Astrocyte of the hippocampus (primary cell): ENCODE measurements at regions not wholly inside any gene's neighbourhood (a gene's known extent, or its start where the extent isn't known, plus 50 kb on each side); places are given as distances from the start of the nearest gene placed in this dataset.
"Not testable (repeated sequence)": the region's sequence is repeated elsewhere in the genome, so short reads cannot be mapped to it uniquely, and the experiment has no call there.

Experiments used
- DNase-seq: peaks from one replicate; pipeline ENCODE4 v3.0.0; 2011; ENCODE audit warnings: low read depth, low spot score

DNA sequence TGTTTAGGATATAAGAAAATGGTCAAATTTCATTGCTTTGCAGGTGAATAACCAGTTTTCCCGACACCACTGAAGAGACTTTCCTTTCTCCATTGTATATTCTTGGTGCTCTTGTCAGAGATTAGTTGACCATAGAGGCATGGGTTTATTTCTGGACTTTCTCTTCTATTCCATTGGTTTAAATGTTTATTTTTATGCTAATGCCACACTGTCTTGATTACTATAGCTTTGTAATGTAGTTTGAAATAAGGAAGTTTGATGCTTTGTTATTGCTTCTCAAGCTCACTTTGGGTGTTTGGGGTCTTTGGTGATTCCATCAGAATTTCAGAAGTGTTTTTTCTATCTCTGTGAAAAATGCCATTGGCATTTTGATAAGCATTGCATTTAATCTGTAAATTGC lies 190.0 kb upstream of the SPRY2 start:
- no peak for DNase-seq

GRCh38 chr13:80530191-80530590 lies 189.3 kb upstream of the SPRY2 start:
- DNase-seq = peak; percentile 28

- DNase-seq = peak; percentile 29
Measured at GRCh38 chr13:80529734-80530133, 188.8 kb upstream of the SPRY2 start.

DNA sequence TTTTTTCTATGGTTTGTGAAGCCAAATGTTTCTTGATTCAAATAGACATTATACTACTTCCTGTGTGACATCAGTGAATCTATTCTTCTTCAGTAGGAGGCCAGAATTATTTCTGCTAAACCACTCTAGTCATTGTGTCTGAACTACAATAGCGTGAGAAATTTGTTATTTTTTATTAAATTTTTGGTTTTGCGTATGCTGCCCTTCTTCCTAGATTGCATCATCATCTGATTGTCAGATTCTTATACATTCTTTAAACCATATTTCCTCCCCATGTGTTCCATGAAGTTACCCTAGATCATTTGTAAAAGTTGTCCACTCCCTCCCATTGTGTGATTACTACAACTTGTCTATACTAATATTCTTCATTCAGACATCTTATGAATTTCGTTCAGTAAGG lies 187.8 kb upstream of the SPRY2 start:
- no peak for DNase-seq

DNA sequence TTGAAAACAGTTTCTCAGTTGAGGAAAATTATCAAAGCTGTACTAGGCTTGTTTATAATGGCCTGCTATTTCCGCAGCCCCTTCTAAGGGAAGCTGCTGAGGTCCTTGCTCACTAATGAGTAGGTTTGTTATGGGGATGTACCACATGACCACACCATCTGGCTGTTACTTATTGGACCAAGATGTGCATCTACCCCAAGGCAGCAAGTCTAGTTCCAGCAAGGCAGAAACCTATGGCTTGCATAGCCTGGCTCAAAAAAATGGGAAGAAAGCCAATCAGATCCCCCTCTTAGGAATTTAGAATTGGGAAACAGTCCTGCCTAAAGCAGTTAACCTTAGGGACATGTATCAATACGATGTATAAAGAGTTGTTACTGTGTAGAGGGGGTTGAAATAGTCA lies 186.5 kb upstream of the SPRY2 start:
- no peak for DNase-seq

GRCh38 chr13:80524447-80525215 lies 183.7 kb upstream of the SPRY2 start:
- no peak for DNase-seq

GRCh38 chr13:80523134-80523533 lies 182.2 kb upstream of the SPRY2 start:
- DNase-seq = no peak

- DNase-seq = not testable (repeated sequence)
Measured at GRCh38 chr13:80522463-80522862, 181.5 kb upstream of the SPRY2 start.

DNA sequence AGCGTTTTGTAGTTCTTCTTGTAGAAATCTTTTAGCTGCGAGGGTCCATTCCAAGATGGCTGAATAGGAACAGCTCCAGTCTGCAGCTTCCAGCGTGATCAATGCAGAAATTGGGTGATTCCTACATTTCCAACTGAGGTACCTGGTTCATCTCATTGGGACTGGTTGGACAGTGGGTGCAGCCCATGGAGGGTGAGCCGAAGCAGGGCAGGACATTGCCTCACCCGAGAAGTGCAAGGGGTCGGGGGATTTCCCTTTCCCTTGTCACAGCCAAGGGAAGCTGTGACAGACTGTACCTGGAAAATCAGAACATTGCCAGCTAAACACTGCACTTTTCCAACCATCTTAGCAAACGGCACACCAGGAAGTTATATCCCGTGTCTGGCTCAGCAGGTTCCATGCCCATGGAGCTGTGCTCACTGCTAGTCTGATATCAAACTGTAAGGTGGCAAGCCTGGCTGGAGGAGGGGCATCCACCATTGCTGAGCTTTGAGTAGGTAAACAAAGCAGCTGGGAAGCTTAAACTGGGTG lies 176.0 kb upstream of the SPRY2 start:
- no peak for DNase-seq

- DNase-seq = no peak
Measured at GRCh38 chr13:80515296-80515695, 174.4 kb upstream of the SPRY2 start.

DNA sequence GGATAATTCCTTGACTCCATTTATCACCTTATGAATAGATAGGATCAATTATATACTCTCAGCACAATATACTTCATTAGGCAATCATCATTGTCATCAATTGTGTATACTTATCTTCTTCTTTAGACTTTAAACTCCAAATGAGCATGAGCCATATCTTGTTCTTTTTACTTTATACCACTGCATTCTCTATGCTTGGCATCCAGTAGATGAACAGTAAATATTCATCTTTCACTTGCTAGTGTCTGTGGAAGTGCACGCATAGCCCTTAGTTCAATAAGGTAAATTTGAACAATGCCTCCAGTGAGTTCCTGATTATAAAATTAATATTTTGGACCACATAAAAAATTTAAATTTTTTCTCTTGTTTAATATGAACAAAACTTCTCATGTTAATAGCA lies 172.3 kb upstream of the SPRY2 start:
- DNase-seq = no peak

DNA sequence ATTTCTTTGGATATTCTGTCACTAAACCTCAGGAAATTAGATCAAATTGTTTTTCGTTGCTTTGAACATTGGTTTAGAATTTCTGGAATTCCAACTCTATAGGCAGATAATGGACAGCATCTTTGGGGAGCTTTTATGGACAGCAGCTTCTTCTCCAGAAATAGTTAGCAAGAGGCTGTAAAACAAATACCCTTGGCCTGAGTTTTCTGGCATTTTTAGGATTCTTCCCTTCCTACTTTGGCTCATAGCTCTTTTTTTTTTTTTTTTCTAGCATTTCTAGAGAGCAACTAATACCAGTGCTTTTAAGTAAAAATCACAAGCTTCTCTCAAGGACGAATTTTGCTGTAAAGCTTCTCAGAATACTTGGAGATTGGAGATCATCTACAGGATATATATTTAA lies 169.8 kb upstream of the SPRY2 start:
- DNase-seq = no peak

GRCh38 chr13:80509264-80509663 lies 168.3 kb upstream of the SPRY2 start:
- DNase-seq = no peak

DNA sequence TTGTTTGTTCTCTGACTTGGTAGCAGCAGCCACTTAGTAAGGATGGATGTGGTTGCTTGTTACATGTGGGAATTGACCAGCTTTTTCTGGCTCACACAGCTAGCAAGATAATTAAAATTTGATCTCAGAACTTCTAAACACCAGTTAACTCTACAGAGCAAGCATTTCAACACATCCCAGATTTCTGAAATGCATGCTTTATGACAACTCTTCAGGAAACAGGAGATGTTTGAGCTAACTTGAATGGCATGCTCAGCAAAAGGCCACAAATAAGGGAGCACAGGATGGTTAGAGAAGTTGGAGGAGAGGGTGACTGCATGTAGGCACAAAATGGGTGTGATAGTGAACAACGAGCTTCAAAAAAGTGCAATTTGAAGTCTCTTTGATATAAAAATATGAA lies 167.1 kb upstream of the SPRY2 start:
- no peak for DNase-seq

GRCh38 chr13:80504453-80504852 lies 163.5 kb upstream of the SPRY2 start:
- DNase-seq = no peak

GRCh38 chr13:80502359-80502758 lies 161.4 kb upstream of the SPRY2 start:
- no peak for DNase-seq

GRCh38 chr13:80501556-80501955 lies 160.6 kb upstream of the SPRY2 start:
- no peak for DNase-seq

GRCh38 chr13:80499536-80500290 lies 158.8 kb upstream of the SPRY2 start:
- DNase-seq = no peak

- no peak for DNase-seq
Measured at GRCh38 chr13:80498433-80498832, 157.5 kb upstream of the SPRY2 start.

GRCh38 chr13:80497978-80498377 lies 157.1 kb upstream of the SPRY2 start:
- no peak for DNase-seq

DNA sequence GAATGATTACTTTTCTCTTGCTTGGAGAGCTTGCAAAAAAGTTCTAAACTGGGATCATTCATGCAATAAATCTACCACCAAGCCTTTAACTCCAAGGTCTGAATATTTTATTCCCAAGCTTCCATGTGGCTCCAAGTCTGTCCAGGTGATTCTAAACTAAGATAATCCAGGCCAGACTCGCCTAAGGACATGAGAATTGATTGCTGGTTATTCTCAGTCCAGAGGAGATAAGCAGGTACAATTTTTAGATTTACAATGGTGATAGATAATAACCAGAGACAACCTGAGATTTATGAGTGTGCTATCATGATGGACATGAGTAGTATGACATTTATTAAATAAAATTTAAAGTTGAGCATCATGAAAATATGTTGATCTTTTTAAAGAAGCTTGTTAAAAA lies 156.5 kb upstream of the SPRY2 start:
- DNase-seq = no peak

- no peak for DNase-seq
Measured at GRCh38 chr13:80496721-80497397, 155.9 kb upstream of the SPRY2 start.
